Caco-2 (cell line): ENCODE measurements at regions not wholly inside any gene's neighbourhood (a gene's known extent, or its start where the extent isn't known, plus 50 kb on each side); places are given as distances from the start of the nearest gene placed in this dataset.

Source experiments
- BruUV-seq: library from RNA; stranded (reverse); fragments of 400-500 nt; replicated peaks from 2 replicates; lab custom pipeline; 2021; lab: Mats Ljungman, UMichigan
- CTCF ChIA-PET: fragments of 300-600 bp; sonication (Branson Sonifier 250); formaldehyde crosslinking; loops from one replicate; lab custom pipeline; 2022; ENCODE audit warnings: antibody characterized with exemption; lab: Charles Lee
- POLR2A ChIA-PET: fragments of 300-600 bp; sonication (Branson Sonifier 250); formaldehyde crosslinking; loops from one replicate; lab custom pipeline; 2022; ENCODE audit warnings: antibody characterized with exemption; lab: Charles Lee
- DNase-seq, 2 experiments: peaks; one replicate each; pipeline versions ENCODE4 v3.0.0 to v3.0.0-alpha.2; 2020 to 2022
- H3K27me3 ChIP-seq: replicated peaks from 2 replicates; pipeline ENCODE4 v1.6.0; 2011; ENCODE audit warnings: low read length; ENCODE audit not compliant: control insufficient read depth, insufficient read depth
- H3K36me3 ChIP-seq: 2 replicates; pipeline ENCODE4 v1.5.1; 2011; ENCODE audit warnings: low read length; ENCODE audit not compliant: control insufficient read depth, insufficient read depth
- H3K4me1 ChIP-seq: fragments of 250-450 bp; sonication (Bioruptor Pico); 2 replicates; pipeline ENCODE4 v1.5.1; 2020; ENCODE audit warnings: mild to moderate bottlenecking
- H3K4me3 ChIP-seq: 2 replicates; pipeline ENCODE4 v1.5.1; 2011; ENCODE audit warnings: low read depth, mild to moderate bottlenecking, control low read depth, low read length
- H3K9me3 ChIP-seq: fragments of 250-450 bp; sonication (Bioruptor Pico); 2 replicates; pipeline ENCODE4 v1.5.1; 2020; ENCODE audit warnings: mild to moderate bottlenecking, moderate library complexity
- H3K27ac Mint-ChIP-seq: one replicate; pipeline ENCODE4 v1.8.0; 2022; ENCODE audit warnings: mixed read lengths; ENCODE audit not compliant: unreplicated experiment
- H3K27me3 Mint-ChIP-seq: one replicate; pipeline ENCODE4 v1.8.0; 2022; ENCODE audit warnings: mixed read lengths; ENCODE audit not compliant: insufficient read depth, unreplicated experiment
- H3K36me3 Mint-ChIP-seq: one replicate; pipeline ENCODE4 v1.8.0; 2022; ENCODE audit warnings: mild to moderate bottlenecking, mixed read lengths; ENCODE audit not compliant: insufficient read depth, unreplicated experiment
- H3K4me1 Mint-ChIP-seq: one replicate; pipeline ENCODE4 v1.8.0; 2022; ENCODE audit warnings: low read depth, mixed read lengths; ENCODE audit not compliant: unreplicated experiment
- H3K4me3 Mint-ChIP-seq: one replicate; pipeline ENCODE4 v1.8.0; 2022; ENCODE audit warnings: mild to moderate bottlenecking, moderate library complexity, mixed read lengths; ENCODE audit not compliant: unreplicated experiment
- H3K9me3 Mint-ChIP-seq: one replicate; pipeline ENCODE4 v1.8.0; 2022; ENCODE audit warnings: mixed read lengths; ENCODE audit not compliant: unreplicated experiment
- intact Hi-C: fragments of 100-400 bp; cut with micrococcal nuclease; formaldehyde crosslinking; loops from one replicate; pipeline ENCODE4 v1.10.0; 2022; ENCODE audit not compliant: unreplicated experiment
- TF ChIP-seq, protein P1 (sequence below), 2 experiments: fragments of 200-600 bp in 1 of 2; IDR thresholded peaks; 1 replicate in 1 of 2; 2 replicates in 1 of 2; pipeline versions ENCODE4 v1.5.1 to v1.8.0; 2011 to 2022; ENCODE audit warnings: antibody characterized with exemption in 1 of 2, control low read depth in 1 of 2, inconsistent platforms in 1 of 2, low read depth in 1 of 2, low read length in 1 of 2, mild to moderate bottlenecking in 1 of 2, moderate library complexity in 1 of 2; ENCODE audit not compliant: insufficient read depth in 1 of 2, severe bottlenecking in 1 of 2, unreplicated experiment in 1 of 2

- H3K36me3 ChIP-seq, result no peaks in the 10 kb centered on the region
- Mint-ChIP-seq H3K4me3 (no peak overlapping the region), H3K9me3 (no peaks in the 10 kb centered on the region), H3K27me3 (peaks cover 22% of the 10 kb centered on the region), H3K27ac (no peak overlapping the region), H3K4me1 (no peaks in the 10 kb centered on the region), H3K36me3 (no peaks in the 10 kb centered on the region)
- no peaks in the 10 kb centered on the region for H3K4me1 ChIP-seq
- CTCF ChIA-PET, result no interaction called here
- H3K4me3 ChIP-seq, result no peak overlapping the region
- intact Hi-C loops, result no loop called here
- POLR2A ChIA-PET, result no interaction called here
- H3K27me3 ChIP-seq, result no peaks in the 10 kb centered on the region
- BruUV-seq, result no TSS peak
- TF ChIP-seq, protein P1, sequence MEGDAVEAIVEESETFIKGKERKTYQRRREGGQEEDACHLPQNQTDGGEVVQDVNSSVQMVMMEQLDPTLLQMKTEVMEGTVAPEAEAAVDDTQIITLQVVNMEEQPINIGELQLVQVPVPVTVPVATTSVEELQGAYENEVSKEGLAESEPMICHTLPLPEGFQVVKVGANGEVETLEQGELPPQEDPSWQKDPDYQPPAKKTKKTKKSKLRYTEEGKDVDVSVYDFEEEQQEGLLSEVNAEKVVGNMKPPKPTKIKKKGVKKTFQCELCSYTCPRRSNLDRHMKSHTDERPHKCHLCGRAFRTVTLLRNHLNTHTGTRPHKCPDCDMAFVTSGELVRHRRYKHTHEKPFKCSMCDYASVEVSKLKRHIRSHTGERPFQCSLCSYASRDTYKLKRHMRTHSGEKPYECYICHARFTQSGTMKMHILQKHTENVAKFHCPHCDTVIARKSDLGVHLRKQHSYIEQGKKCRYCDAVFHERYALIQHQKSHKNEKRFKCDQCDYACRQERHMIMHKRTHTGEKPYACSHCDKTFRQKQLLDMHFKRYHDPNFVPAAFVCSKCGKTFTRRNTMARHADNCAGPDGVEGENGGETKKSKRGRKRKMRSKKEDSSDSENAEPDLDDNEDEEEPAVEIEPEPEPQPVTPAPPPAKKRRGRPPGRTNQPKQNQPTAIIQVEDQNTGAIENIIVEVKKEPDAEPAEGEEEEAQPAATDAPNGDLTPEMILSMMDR (IDR thresholded peaks at IDR 0.05; ENCODE audit: insufficient read depth in 1 of 2, low read depth in 1 of 2, low read length in 1 of 2, severe bottlenecking in 1 of 2, unreplicated experiment in 1 of 2), result no peak
- H3K9me3 ChIP-seq, result no peaks in the 10 kb centered on the region
- no peak for DNase-seq
Measured at GRCh38 chr22:49270595-49271368, 556.9 kb downstream of the BRD1 start.

- Histone ChIP-seq H3K36me3 (no peaks in the 10 kb centered on the region), H3K9me3 (no peaks in the 10 kb centered on the region), H3K4me3 (no peak overlapping the region), H3K27me3 (no peaks in the 10 kb centered on the region), H3K4me1 (no peaks in the 10 kb centered on the region)
- ChIA-PET CTCF (interaction anchor here (0.6 kb wide), 1 partner anchor 13 kb away, joined by 5 read pairs; no protein-coding TSS in a partner anchor), POLR2A (no interaction called here)
- H3K27me3 Mint-ChIP-seq, result peaks cover 22% of the 10 kb centered on the region
- intact Hi-C loops, result no loop called here
- no peak for DNase-seq
- no peaks in the 10 kb centered on the region for H3K9me3 Mint-ChIP-seq
- H3K27ac Mint-ChIP-seq, result no peak overlapping the region
- no peaks in the 10 kb centered on the region for H3K4me1 Mint-ChIP-seq
- H3K36me3 Mint-ChIP-seq, result no peaks in the 10 kb centered on the region
- BruUV-seq, result no TSS peak
- TF ChIP-seq, protein P1 (IDR thresholded peaks at IDR 0.05; ENCODE audit: insufficient read depth in 1 of 2, low read depth in 1 of 2, low read length in 1 of 2, severe bottlenecking in 1 of 2, unreplicated experiment in 1 of 2), result no peak
- H3K4me3 Mint-ChIP-seq, result no peak overlapping the region
Measured at GRCh38 chr22:49269928-49270327, 557.7 kb downstream of the BRD1 start.

DNA sequence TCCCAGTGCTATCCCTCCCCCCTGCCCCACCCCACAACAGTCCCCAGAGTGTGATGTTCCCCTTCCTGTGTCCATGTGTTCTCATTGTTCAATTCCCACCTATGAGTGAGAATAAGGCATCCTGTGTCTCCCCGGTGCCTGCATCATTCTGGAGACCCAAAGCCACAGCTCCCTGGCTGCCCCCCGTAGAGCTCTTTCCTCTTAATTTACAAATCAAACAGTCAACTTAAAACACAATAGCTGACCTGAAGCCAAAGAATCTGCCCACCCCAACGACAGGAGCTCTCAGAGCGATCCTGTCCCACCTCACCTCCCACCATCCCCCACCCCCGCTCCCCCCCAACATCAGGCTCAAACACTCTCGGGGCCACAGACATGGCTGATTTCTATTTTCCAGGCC is 558.3 kb downstream of the BRD1 start:
- H3K27ac Mint-ChIP-seq, result no peak overlapping the region
- no TSS peak for BruUV-seq
- no peak for DNase-seq
- ChIA-PET CTCF (interaction anchor here (0.6 kb wide), 1 partner anchor 13 kb away, joined by 5 read pairs; no protein-coding TSS in a partner anchor), POLR2A (no interaction called here)
- intact Hi-C loops, result no loop called here
- H3K4me1 ChIP-seq, result no peaks in the 10 kb centered on the region
- H3K9me3 Mint-ChIP-seq, result no peaks in the 10 kb centered on the region
- no peak overlapping the region for H3K4me3 Mint-ChIP-seq
- H3K9me3 ChIP-seq, result no peaks in the 10 kb centered on the region
- H3K27me3 Mint-ChIP-seq, result peaks cover 24% of the 10 kb centered on the region
- H3K4me1 Mint-ChIP-seq, result no peaks in the 10 kb centered on the region
- no peaks in the 10 kb centered on the region for H3K36me3 Mint-ChIP-seq
- TF ChIP-seq, protein P1 (IDR thresholded peaks at IDR 0.05; ENCODE audit: insufficient read depth in 1 of 2, low read depth in 1 of 2, low read length in 1 of 2, severe bottlenecking in 1 of 2, unreplicated experiment in 1 of 2), result no peak
- no peaks in the 10 kb centered on the region for H3K27me3 ChIP-seq
- no peak overlapping the region for H3K4me3 ChIP-seq
- no peaks in the 10 kb centered on the region for H3K36me3 ChIP-seq
